Kidney (tissue), 13 donors: ENCODE measurements at regions not wholly inside any gene's neighbourhood (a gene's known extent, or its start where the extent isn't known, plus 50 kb on each side); places are given as distances from the start of the nearest gene placed in this dataset.

Source experiments
- DNase-seq, 5 donors: peaks; one replicate each; pipeline ENCODE4 v3.0.0-alpha.2; 2013 to 2020
- FAIRE-seq: peaks from 2 replicates; lab custom pipeline; 2012; peaks lifted over from hg19 to GRCh38; lab: Jason Lieb, UNC
- H3K27ac ChIP-seq, 2 donors: one replicate each; pipeline ENCODE4 v1.7.0; 2013; ENCODE audit warnings: low read depth in 2 of 2, low read length in 2 of 2, inconsistent platforms in 1 of 2
- H3K27me3 ChIP-seq: one replicate; pipeline ENCODE4 v1.7.1; 2013; ENCODE audit warnings: low read length, inconsistent platforms; ENCODE audit not compliant: control insufficient read depth, insufficient read depth
- H3K36me3 ChIP-seq, 3 donors: one replicate each; pipeline versions ENCODE4 v1.7.0 to v1.7.1; 2013; ENCODE audit warnings: low read length in 3 of 3, control low read depth in 1 of 3, inconsistent platforms in 1 of 3; ENCODE audit not compliant: insufficient read depth in 3 of 3, control insufficient read depth in 2 of 3
- H3K4me1 ChIP-seq, 3 donors: one replicate each; pipeline versions ENCODE4 v1.7.0 to v1.7.1; 2013; ENCODE audit warnings: low read length in 3 of 3, inconsistent platforms in 1 of 3, low read depth in 1 of 3; ENCODE audit not compliant: control insufficient read depth in 2 of 3, insufficient read depth in 2 of 3
- H3K4me3 ChIP-seq, 3 donors: one replicate each; pipeline versions ENCODE4 v1.7.0 to v1.8.1; 2013; ENCODE audit warnings: low read length in 3 of 3, control low read depth in 1 of 3, inconsistent platforms in 1 of 3
- H3K9ac ChIP-seq, 3 donors: one replicate each; pipeline versions ENCODE4 v1.7.0 to v1.7.1; 2013; ENCODE audit warnings: low read length in 3 of 3, control low read depth in 1 of 3, inconsistent platforms in 1 of 3
- H3K9me3 ChIP-seq, 3 donors: one replicate each; pipeline versions ENCODE4 v1.7.0 to v1.7.1; 2013; ENCODE audit warnings: low read length in 3 of 3, control low read depth in 1 of 3, inconsistent platforms in 1 of 3; ENCODE audit not compliant: control insufficient read depth in 2 of 3, insufficient read depth in 1 of 3
- intact Hi-C: fragments of 100-400 bp; cut with DNase I; formaldehyde crosslinking; loops from one replicate; pipeline ENCODE4 v1.11.1; 2022
- TF ChIP-seq, protein P1 (sequence below): IDR thresholded peaks from 3 replicates; pipeline ENCODE4 v1.5.1; 2012; ENCODE audit warnings: mild to moderate bottlenecking, moderate library complexity, borderline replicate concordance; ENCODE audit not compliant: insufficient read depth; ENCODE audit errors: extremely low read depth
- donor health status: control.
- donor health status: control.
- donor health status: control.
- donor health status: control.
- donor health status: control.
- donor health status: DM: yes; HTN: yes; CAD: no.
- donor health status: Normal renal cell carcinoma (clear cell type).

DNA sequence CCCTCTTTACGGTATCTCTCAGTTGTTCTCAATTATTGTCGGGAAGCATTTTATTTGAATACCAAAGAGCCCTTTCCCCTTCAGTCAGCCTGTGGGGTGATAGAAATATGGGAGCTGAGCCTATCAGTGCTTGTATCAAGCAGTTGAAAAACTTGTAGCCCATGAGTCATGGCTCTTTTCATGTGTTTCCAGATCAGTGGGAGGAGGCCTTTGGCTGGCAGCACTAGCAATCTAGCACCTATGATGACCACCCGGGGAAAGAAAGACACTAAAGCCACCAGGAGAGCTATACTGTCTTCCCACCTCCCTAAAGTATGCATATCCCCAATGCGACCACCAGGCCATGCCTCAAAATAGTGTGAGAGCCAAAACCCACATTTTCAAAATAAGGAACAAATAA is 696.9 kb upstream of the C9orf72 start:
- no peak overlapping the region for H3K27ac ChIP-seq
- TF ChIP-seq, protein P1, sequence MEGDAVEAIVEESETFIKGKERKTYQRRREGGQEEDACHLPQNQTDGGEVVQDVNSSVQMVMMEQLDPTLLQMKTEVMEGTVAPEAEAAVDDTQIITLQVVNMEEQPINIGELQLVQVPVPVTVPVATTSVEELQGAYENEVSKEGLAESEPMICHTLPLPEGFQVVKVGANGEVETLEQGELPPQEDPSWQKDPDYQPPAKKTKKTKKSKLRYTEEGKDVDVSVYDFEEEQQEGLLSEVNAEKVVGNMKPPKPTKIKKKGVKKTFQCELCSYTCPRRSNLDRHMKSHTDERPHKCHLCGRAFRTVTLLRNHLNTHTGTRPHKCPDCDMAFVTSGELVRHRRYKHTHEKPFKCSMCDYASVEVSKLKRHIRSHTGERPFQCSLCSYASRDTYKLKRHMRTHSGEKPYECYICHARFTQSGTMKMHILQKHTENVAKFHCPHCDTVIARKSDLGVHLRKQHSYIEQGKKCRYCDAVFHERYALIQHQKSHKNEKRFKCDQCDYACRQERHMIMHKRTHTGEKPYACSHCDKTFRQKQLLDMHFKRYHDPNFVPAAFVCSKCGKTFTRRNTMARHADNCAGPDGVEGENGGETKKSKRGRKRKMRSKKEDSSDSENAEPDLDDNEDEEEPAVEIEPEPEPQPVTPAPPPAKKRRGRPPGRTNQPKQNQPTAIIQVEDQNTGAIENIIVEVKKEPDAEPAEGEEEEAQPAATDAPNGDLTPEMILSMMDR, result no peak
- H3K4me3 ChIP-seq, result no peak overlapping the region
- DNase-seq (no peak), FAIRE-seq (no peak)
- no peaks in the 10 kb centered on the region for H3K4me1 ChIP-seq
- no peaks in the 10 kb centered on the region for H3K9me3 ChIP-seq
- no peaks in the 10 kb centered on the region for H3K36me3 ChIP-seq
- intact Hi-C loops, result no loop called here
- H3K9ac ChIP-seq, result no peak overlapping the region
- H3K27me3 ChIP-seq, result no peaks in the 10 kb centered on the region

- TF ChIP-seq, protein P1, result no peak
- H3K27me3 ChIP-seq, result no peaks in the 10 kb centered on the region
- no peak overlapping the region for H3K4me3 ChIP-seq
- peak in 2 of 5 donors; percentile 28 to 59 for DNase-seq
- H3K9me3 ChIP-seq, result no peaks in the 10 kb centered on the region
- no peaks in the 10 kb centered on the region for H3K4me1 ChIP-seq
- intact Hi-C loops, result no loop called here
- no peak overlapping the region for H3K27ac ChIP-seq
- no peaks in the 10 kb centered on the region for H3K36me3 ChIP-seq
- no peak overlapping the region for H3K9ac ChIP-seq
- no peak for FAIRE-seq
Measured at GRCh38 chr9:28272127-28272526, 698.8 kb upstream of the C9orf72 start.

GRCh38 chr9:28287455-28287854 is 714.2 kb upstream of the C9orf72 start:
- DNase-seq, result peak in 3 of 5 donors; percentile 9 to 35 (median 22)

More at GRCh38 chr9:28287455-28287854, 714.2 kb upstream of the C9orf72 start:
- H3K9ac ChIP-seq, result no peak overlapping the region
- no peaks in the 10 kb centered on the region for H3K36me3 ChIP-seq
- no peaks in the 10 kb centered on the region for H3K9me3 ChIP-seq
- no peaks in the 10 kb centered on the region for H3K27me3 ChIP-seq
- H3K4me3 ChIP-seq, result no peak overlapping the region
- FAIRE-seq, result no peak
- TF ChIP-seq, protein P1, result no peak
- no peak overlapping the region for H3K27ac ChIP-seq
- intact Hi-C loops, result no loop called here
- peaks cover 0 to 3% (median 0%) of the 10 kb centered on the region in 3 donors for H3K4me1 ChIP-seq
